CD14-positive monocyte (primary cell): ENCODE measurements at regions not wholly inside any gene's neighbourhood (a gene's known extent, or its start where the extent isn't known, plus 50 kb on each side); places are given as distances from the start of the nearest gene placed in this dataset.

Experiments
- DNase-seq, 3 donors: peaks; one replicate each; pipeline ENCODE4 v3.0.0-alpha.2; 2011 to 2022
- H2AFZ ChIP-seq: 2 replicates; pipeline ENCODE4 v1.6.0; 2012; ENCODE audit warnings: mild to moderate bottlenecking, low read depth, low read length, inconsistent platforms; ENCODE audit not compliant: insufficient read depth, poor library complexity, severe bottlenecking
- H3K27ac ChIP-seq, 2 donors: 1 replicate in 1 of 2; 2 replicates in 1 of 2; pipeline ENCODE4 v1.5.1; 2012 to 2013; ENCODE audit warnings: low read length in 2 of 2, control low read depth in 1 of 2, inconsistent platforms in 1 of 2, low read depth in 1 of 2, mild to moderate bottlenecking in 1 of 2
- H3K27me3 ChIP-seq, 2 donors: one replicate each; pipeline versions ENCODE4 v1.6.0 to v1.6.1; 2011 to 2013; ENCODE audit warnings: low read length in 2 of 2; ENCODE audit not compliant: control insufficient read depth in 2 of 2, insufficient read depth in 2 of 2
- H3K36me3 ChIP-seq, 2 donors: replicated peaks in 1 of 2; 1 replicate in 1 of 2; 2 replicates in 1 of 2; pipeline versions ENCODE4 v1.5.1 to v1.6.1; 2012 to 2013; ENCODE audit warnings: low read length in 2 of 2, control low read depth in 1 of 2, inconsistent platforms in 1 of 2, mild to moderate bottlenecking in 1 of 2; ENCODE audit not compliant: insufficient read depth in 2 of 2, control insufficient read depth in 1 of 2
- H3K4me1 ChIP-seq, 2 donors: 1 replicate in 1 of 2; 2 replicates in 1 of 2; pipeline versions ENCODE4 v1.5.1 to v1.6.1; 2012 to 2013; ENCODE audit warnings: low read length in 2 of 2, control low read depth in 1 of 2, inconsistent platforms in 1 of 2, mild to moderate bottlenecking in 1 of 2, moderate library complexity in 1 of 2; ENCODE audit not compliant: insufficient read depth in 2 of 2, control insufficient read depth in 1 of 2
- H3K4me2 ChIP-seq: replicated peaks from 2 replicates; pipeline ENCODE3; 2012; ENCODE audit warnings: low read length, moderate library complexity, mild to moderate bottlenecking; ENCODE audit not compliant: poor library complexity, severe bottlenecking; ENCODE audit errors: extremely low read depth
- H3K4me3 ChIP-seq, 3 experiments: fragments of 200-600 bp in 1 of 3; sonication (generic) in 1 of 3; replicated peaks in 1 of 3; 1 replicate in 2 of 3; 2 replicates in 1 of 3; pipeline ENCODE4 v1.5.1; 2011 to 2013; ENCODE audit warnings: low read length in 3 of 3, mild to moderate bottlenecking in 3 of 3, control low read depth in 2 of 3, low read depth in 2 of 3, inconsistent platforms in 1 of 3, moderate library complexity in 1 of 3
- H3K79me2 ChIP-seq: 2 replicates; pipeline ENCODE4 v1.6.0; 2012; ENCODE audit warnings: mild to moderate bottlenecking, control low read depth, inconsistent platforms, low read length, moderate library complexity; ENCODE audit not compliant: insufficient read depth
- H3K9ac ChIP-seq: 2 replicates; pipeline ENCODE4 v1.6.0; 2017; ENCODE audit warnings: low read length, mild to moderate bottlenecking; ENCODE audit not compliant: insufficient read depth, poor library complexity, severe bottlenecking
- H3K9me3 ChIP-seq, 2 donors: replicated peaks in 1 of 2; 1 replicate in 1 of 2; 2 replicates in 1 of 2; pipeline versions ENCODE4 v1.5.1 to v1.6.1; 2012 to 2013; ENCODE audit warnings: low read length in 2 of 2, control low read depth in 1 of 2; ENCODE audit not compliant: control insufficient read depth in 1 of 2, insufficient read depth in 1 of 2
- H4K20me1 ChIP-seq: 2 replicates; pipeline ENCODE4 v1.6.0; 2012; ENCODE audit warnings: mild to moderate bottlenecking, low read length, control low read depth, moderate library complexity; ENCODE audit not compliant: insufficient read depth
- H3K27ac Mint-ChIP-seq, 7 donors: one replicate each; pipeline ENCODE4 v1.8.0; 2020; ENCODE audit warnings: mild to moderate bottlenecking in 7 of 7, mixed read lengths in 7 of 7, moderate library complexity in 6 of 7, inconsistent platforms in 2 of 7
- H3K27me3 Mint-ChIP-seq, 3 donors: one replicate each; pipeline ENCODE4 v1.8.0; 2021 to 2022; ENCODE audit warnings: low read depth in 3 of 3, mild to moderate bottlenecking in 3 of 3, mixed read lengths in 3 of 3, moderate library complexity in 3 of 3, inconsistent platforms in 1 of 3
- H3K36me3 Mint-ChIP-seq, 2 donors: one replicate each; pipeline ENCODE4 v1.8.0; 2020; ENCODE audit warnings: mixed read lengths in 2 of 2, inconsistent platforms in 1 of 2, mild to moderate bottlenecking in 1 of 2
- H3K4me1 Mint-ChIP-seq: one replicate; pipeline ENCODE4 v1.8.0; 2020; ENCODE audit warnings: mild to moderate bottlenecking, mixed read lengths
- H3K4me3 Mint-ChIP-seq, 2 donors: one replicate each; pipeline ENCODE4 v1.8.0; 2020; ENCODE audit warnings: mild to moderate bottlenecking in 2 of 2, mixed read lengths in 2 of 2, moderate library complexity in 1 of 2
- H3K9me3 Mint-ChIP-seq, 7 donors: one replicate each; pipeline ENCODE4 v1.8.0; 2020 to 2022; ENCODE audit warnings: mixed read lengths in 7 of 7, mild to moderate bottlenecking in 6 of 7, moderate library complexity in 6 of 7, inconsistent platforms in 2 of 7
- CTCF ChIP-seq: fragments of 200-600 bp; IDR thresholded peaks from one replicate; pipeline ENCODE4 v1.8.0; 2022; ENCODE audit warnings: antibody characterized with exemption, mild to moderate bottlenecking
- WGBS: methylation state at CpG from one replicate; pipeline ENCODE4 v1.1.5; 2013; ENCODE audit warnings: missing lambda C conversion rate; ENCODE audit not compliant: insufficient coverage; 5-methylcytosine and 5-hydroxymethylcytosine counted together
- intact Hi-C, 2 donors: fragments of 100-400 bp; cut with micrococcal nuclease; formaldehyde crosslinking; loops; one replicate each; pipeline versions ENCODE4 v1.15.0 to v1.15.1; 2023

- Mint-ChIP-seq H3K36me3 (no peaks in the 10 kb centered on the region), H3K27me3 (peaks cover 3 to 5% (median 3%) of the 10 kb centered on the region in 3 donors), H3K9me3 (peaks cover 0 to 9% (median 3%) of the 10 kb centered on the region in 7 donors), H3K4me3 (no peak overlapping the region), H3K4me1 (no peaks in the 10 kb centered on the region), H3K27ac (no peak overlapping the region)
- Histone ChIP-seq H4K20me1 (no peaks in the 10 kb centered on the region), H3K4me2 (no peak overlapping the region), H3K4me1 (no peaks in the 10 kb centered on the region), H3K4me3 (no peak overlapping the region), H3K36me3 (no peaks in the 10 kb centered on the region), H3K27me3 (no peaks in the 10 kb centered on the region), H3K27ac (no peak overlapping the region), H3K9ac (no peak overlapping the region), H3K79me2 (no peaks in the 10 kb centered on the region), H3K9me3 (peaks cover 0 to under 1% of the 10 kb centered on the region in 2 donors), H2AFZ (no peak overlapping the region)
- intact Hi-C loops = no loop called here
- TF ChIP-seq CTCF = no peak
- DNase-seq = no peak
- 78% methylated on average over 2 of the region's 2 CpGs for WGBS
These were observed 164.6 kb downstream of the CARTPT start for GRCh38 chr5:71883742-71884103.

GRCh38 chr5:71884926-71885325, 165.9 kb downstream of the CARTPT start:
- Histone ChIP-seq H3K4me2 (no peak overlapping the region), H3K9ac (no peak overlapping the region), H3K79me2 (no peaks in the 10 kb centered on the region), H4K20me1 (no peaks in the 10 kb centered on the region), H3K4me3 (no peak overlapping the region), H3K4me1 (no peaks in the 10 kb centered on the region), H3K36me3 (no peaks in the 10 kb centered on the region), H3K27ac (no peak overlapping the region), H3K27me3 (no peaks in the 10 kb centered on the region), H2AFZ (no peak overlapping the region), H3K9me3 (peaks cover 0 to 3% of the 10 kb centered on the region in 2 donors)
- no peak for TF ChIP-seq CTCF
- intact Hi-C loops = no loop called here
- no peaks in the 10 kb centered on the region for H3K36me3 Mint-ChIP-seq
- DNase-seq = no peak
- peaks cover 0 to 10% (median 5%) of the 10 kb centered on the region in 7 donors for H3K9me3 Mint-ChIP-seq
- no peak overlapping the region for H3K4me3 Mint-ChIP-seq
- H3K4me1 Mint-ChIP-seq = no peaks in the 10 kb centered on the region
- no peak overlapping the region for H3K27ac Mint-ChIP-seq
- peaks cover 3% of the 10 kb centered on the region in 3 donors for H3K27me3 Mint-ChIP-seq
